NCI-H82 treated with DMSO at 0.1 percent for 48 hours (cell line): ENCODE measurements at regions not wholly inside any gene's neighbourhood (a gene's known extent, or its start where the extent isn't known, plus 50 kb on each side); places are given as distances from the start of the nearest gene placed in this dataset.
"Not testable (repeated sequence)": the region's sequence is repeated elsewhere in the genome, so short reads cannot be mapped to it uniquely, and the experiment has no call there.

Experiments
- DNase-seq: peaks from one replicate; lab custom pipeline; 2025; ENCODE audit not compliant: unreplicated experiment; lab: John Stamatoyannopoulos, UW

GRCh38 chr14:66330228-66330627 lies 155.9 kb upstream of the CCDC196 start:
- no peak for DNase-seq

GRCh38 chr14:66330916-66331315 lies 155.3 kb upstream of the CCDC196 start:
- DNase-seq = no peak

GRCh38 chr14:66333293-66333692 lies 152.9 kb upstream of the CCDC196 start:
- DNase-seq = not testable (repeated sequence)

- no peak for DNase-seq
These were observed 144.9 kb upstream of the CCDC196 start for GRCh38 chr14:66341239-66341638.

- DNase-seq = peak; percentile 35
These were observed 140.2 kb upstream of the CCDC196 start for GRCh38 chr14:66345986-66346385.

- DNase-seq = no peak
These were observed 134.9 kb upstream of the CCDC196 start for GRCh38 chr14:66351310-66351709.

GRCh38 chr14:66359500-66359899 lies 126.7 kb upstream of the CCDC196 start:
- peak; percentile 7 for DNase-seq

GRCh38 chr14:66360366-66360926 lies 125.7 kb upstream of the CCDC196 start:
- no peak for DNase-seq

- DNase-seq = no peak
These were observed 125.2 kb upstream of the CCDC196 start for GRCh38 chr14:66361013-66361412.

GRCh38 chr14:66365388-66365787 lies 120.8 kb upstream of the CCDC196 start:
- DNase-seq = no peak

GRCh38 chr14:66369157-66369697 lies 116.9 kb upstream of the CCDC196 start:
- DNase-seq = no peak

- no peak for DNase-seq
These were observed 114.4 kb upstream of the CCDC196 start for GRCh38 chr14:66371776-66372175.

- DNase-seq = no peak
These were observed 110.9 kb upstream of the CCDC196 start for GRCh38 chr14:66375046-66375964.

GRCh38 chr14:66377574-66377973 lies 108.6 kb upstream of the CCDC196 start:
- DNase-seq = no peak

GRCh38 chr14:66378712-66379505 lies 107.3 kb upstream of the CCDC196 start:
- no peak for DNase-seq

- no peak for DNase-seq
These were observed 106.0 kb upstream of the CCDC196 start for GRCh38 chr14:66380143-66380542.

- DNase-seq = no peak
These were observed 104.4 kb upstream of the CCDC196 start for GRCh38 chr14:66381755-66382154.

- no peak for DNase-seq
These were observed 102.9 kb upstream of the CCDC196 start for GRCh38 chr14:66383257-66383656.

- DNase-seq = no peak
These were observed 102.4 kb upstream of the CCDC196 start for GRCh38 chr14:66383771-66384170.

- no peak for DNase-seq
These were observed 97.7 kb upstream of the CCDC196 start for GRCh38 chr14:66388516-66388915.

GRCh38 chr14:66389481-66389880 lies 96.7 kb upstream of the CCDC196 start:
- no peak for DNase-seq
